ENCODE measurements at regions not wholly inside any gene's neighbourhood (a gene's known extent, or its start where the extent isn't known, plus 50 kb on each side); places are given as distances from the start of the nearest gene placed in this dataset.

DNA sequence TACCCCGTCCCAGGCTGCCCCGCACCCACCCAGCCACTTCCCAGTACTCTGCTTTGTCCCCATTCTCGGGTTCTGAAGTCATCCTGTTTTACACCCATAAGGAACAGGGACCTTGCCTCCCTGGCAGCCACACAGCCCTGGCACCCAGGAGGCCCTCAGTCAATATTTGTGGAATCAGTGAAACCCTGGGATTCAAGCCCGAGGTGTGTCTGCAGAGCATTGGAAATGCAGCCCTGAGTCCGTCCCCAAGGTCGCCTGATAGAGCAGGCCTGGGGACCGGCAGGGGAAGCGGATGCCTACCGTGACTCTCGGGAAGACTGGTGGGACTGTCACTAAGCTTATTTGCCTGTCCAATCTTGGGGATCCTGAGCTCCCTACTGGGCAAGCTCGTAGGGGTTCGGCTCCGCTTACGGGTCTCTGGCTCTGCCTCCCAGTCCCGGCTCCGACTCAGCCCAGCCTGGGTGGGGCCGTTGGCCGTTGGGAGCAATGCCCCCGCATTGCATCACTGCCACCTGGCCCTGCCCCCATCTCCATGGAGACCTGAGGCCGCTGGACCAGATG, 64.4 kb upstream of the TAMM41 start:
- Mint-ChIP-seq H3K36me3 (ENCODE audit: low read depth) (no peaks in the 10 kb centered on the region), H3K4me3 (no peak overlapping the region), H3K9me3 (no peaks in the 10 kb centered on the region), H3K4me1 (no peaks in the 10 kb centered on the region; the same call in 2 of the 3 replicates), H3K27me3 (ENCODE audit: insufficient read depth, low read depth, poor library complexity) (peaks cover 5% of the 10 kb centered on the region), H3K27ac (no peak overlapping the region)
- Histone ChIP-seq H3F3A (replicated peaks; ENCODE audit: low read depth) (no peaks in the 10 kb centered on the region), H4K20me1 (replicated peaks; ENCODE audit: insufficient read depth) (no peaks in the 10 kb centered on the region), H3K4me1 (ENCODE audit: insufficient read depth) (no peaks in the 10 kb centered on the region), H3K4me3 (no peak overlapping the region), H3K9me2 (ENCODE audit: insufficient read depth) (no peaks in the 10 kb centered on the region), H2AFZ (no peak overlapping the region), H3K27ac (ENCODE audit: low read depth) (no peak overlapping the region), H3K27me3 (ENCODE audit: insufficient read depth) (no peaks in the 10 kb centered on the region), H3K36me3 (ENCODE audit: insufficient read depth) (no peaks in the 10 kb centered on the region), H3K79me2 (replicated peaks; ENCODE audit: insufficient read depth) (no peaks in the 10 kb centered on the region), H3K4me2 (no peak overlapping the region)
- ATAC-seq = peak; percentile 43; the same call in 2 of the 3 replicates
- TF ChIP-seq, protein P1, sequence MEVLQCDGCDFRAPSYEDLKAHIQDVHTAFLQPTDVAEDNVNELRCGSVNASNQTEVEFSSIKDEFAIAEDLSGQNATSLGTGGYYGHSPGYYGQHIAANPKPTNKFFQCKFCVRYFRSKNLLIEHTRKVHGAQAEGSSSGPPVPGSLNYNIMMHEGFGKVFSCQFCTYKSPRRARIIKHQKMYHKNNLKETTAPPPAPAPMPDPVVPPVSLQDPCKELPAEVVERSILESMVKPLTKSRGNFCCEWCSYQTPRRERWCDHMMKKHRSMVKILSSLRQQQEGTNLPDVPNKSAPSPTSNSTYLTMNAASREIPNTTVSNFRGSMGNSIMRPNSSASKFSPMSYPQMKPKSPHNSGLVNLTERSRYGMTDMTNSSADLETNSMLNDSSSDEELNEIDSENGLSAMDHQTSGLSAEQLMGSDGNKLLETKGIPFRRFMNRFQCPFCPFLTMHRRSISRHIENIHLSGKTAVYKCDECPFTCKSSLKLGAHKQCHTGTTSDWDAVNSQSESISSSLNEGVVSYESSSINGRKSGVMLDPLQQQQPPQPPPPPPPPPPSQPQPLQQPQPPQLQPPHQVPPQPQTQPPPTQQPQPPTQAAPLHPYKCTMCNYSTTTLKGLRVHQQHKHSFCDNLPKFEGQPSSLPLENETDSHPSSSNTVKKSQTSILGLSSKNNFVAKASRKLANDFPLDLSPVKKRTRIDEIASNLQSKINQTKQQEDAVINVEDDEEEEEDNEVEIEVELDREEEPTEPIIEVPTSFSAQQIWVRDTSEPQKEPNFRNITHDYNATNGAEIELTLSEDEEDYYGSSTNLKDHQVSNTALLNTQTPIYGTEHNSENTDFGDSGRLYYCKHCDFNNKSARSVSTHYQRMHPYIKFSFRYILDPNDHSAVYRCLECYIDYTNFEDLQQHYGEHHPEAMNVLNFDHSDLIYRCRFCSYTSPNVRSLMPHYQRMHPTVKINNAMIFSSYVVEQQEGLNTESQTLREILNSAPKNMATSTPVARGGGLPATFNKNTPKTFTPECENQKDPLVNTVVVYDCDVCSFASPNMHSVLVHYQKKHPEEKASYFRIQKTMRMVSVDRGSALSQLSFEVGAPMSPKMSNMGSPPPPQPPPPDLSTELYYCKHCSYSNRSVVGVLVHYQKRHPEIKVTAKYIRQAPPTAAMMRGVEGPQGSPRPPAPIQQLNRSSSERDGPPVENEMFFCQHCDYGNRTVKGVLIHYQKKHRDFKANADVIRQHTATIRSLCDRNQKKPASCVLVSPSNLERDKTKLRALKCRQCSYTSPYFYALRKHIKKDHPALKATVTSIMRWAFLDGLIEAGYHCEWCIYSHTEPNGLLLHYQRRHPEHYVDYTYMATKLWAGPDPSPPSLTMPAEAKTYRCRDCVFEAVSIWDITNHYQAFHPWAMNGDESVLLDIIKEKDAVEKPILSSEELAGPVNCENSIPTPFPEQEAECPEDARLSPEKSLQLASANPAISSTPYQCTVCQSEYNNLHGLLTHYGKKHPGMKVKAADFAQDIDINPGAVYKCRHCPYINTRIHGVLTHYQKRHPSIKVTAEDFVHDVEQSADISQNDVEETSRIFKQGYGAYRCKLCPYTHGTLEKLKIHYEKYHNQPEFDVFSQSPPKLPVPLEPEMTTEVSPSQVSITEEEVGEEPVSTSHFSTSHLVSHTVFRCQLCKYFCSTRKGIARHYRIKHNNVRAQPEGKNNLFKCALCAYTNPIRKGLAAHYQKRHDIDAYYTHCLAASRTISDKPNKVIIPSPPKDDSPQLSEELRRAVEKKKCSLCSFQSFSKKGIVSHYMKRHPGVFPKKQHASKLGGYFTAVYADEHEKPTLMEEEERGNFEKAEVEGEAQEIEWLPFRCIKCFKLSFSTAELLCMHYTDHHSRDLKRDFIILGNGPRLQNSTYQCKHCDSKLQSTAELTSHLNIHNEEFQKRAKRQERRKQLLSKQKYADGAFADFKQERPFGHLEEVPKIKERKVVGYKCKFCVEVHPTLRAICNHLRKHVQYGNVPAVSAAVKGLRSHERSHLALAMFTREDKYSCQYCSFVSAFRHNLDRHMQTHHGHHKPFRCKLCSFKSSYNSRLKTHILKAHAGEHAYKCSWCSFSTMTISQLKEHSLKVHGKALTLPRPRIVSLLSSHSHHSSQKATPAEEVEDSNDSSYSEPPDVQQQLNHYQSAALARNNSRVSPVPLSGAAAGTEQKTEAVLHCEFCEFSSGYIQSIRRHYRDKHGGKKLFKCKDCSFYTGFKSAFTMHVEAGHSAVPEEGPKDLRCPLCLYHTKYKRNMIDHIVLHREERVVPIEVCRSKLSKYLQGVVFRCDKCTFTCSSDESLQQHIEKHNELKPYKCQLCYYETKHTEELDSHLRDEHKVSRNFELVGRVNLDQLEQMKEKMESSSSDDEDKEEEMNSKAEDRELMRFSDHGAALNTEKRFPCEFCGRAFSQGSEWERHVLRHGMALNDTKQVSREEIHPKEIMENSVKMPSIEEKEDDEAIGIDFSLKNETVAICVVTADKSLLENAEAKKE (CRISPR knock-in tag; IDR thresholded peaks at IDR 0.05) = no peak
- no peak for TF ChIP-seq STAT1 (IDR thresholded peaks at IDR 0.05; ENCODE audit: unreplicated experiment)
- no peak for TF ChIP-seq EZH2phosphoT487 (IDR thresholded peaks at IDR 0.05; ENCODE audit: unreplicated experiment)
- TF ChIP-seq CTCF (conservative IDR thresholded peaks at IDR 0.05; ENCODE audit: low read depth in 2 of 2) = no peak
- TF ChIP-seq ETS1 (IDR thresholded peaks at IDR 0.05) = no peak
- no peak for TF ChIP-seq EZH2 (IDR thresholded peaks at IDR 0.05; ENCODE audit: low read depth, unreplicated experiment)
- TF ChIP-seq ZNF331 (CRISPR knock-in tag; IDR thresholded peaks at IDR 0.05; ENCODE audit: low read depth) = no peak
- TF ChIP-seq CREB1 (CRISPR knock-in tag; IDR thresholded peaks at IDR 0.05; ENCODE audit: low read depth) = no peak
- TF ChIP-seq POLR2AphosphoS5 (IDR thresholded peaks at IDR 0.05; ENCODE audit: low read depth) = no peak
- no peak for TF ChIP-seq ZNF114 (CRISPR knock-in tag; IDR thresholded peaks at IDR 0.05)
- no peak for TF ChIP-seq JUNB (IDR thresholded peaks at IDR 0.05; ENCODE audit: unreplicated experiment)
- no peak for TF ChIP-seq NANOG (IDR thresholded peaks at IDR 0.05; ENCODE audit: borderline replicate concordance)
- TF ChIP-seq, protein P2, sequence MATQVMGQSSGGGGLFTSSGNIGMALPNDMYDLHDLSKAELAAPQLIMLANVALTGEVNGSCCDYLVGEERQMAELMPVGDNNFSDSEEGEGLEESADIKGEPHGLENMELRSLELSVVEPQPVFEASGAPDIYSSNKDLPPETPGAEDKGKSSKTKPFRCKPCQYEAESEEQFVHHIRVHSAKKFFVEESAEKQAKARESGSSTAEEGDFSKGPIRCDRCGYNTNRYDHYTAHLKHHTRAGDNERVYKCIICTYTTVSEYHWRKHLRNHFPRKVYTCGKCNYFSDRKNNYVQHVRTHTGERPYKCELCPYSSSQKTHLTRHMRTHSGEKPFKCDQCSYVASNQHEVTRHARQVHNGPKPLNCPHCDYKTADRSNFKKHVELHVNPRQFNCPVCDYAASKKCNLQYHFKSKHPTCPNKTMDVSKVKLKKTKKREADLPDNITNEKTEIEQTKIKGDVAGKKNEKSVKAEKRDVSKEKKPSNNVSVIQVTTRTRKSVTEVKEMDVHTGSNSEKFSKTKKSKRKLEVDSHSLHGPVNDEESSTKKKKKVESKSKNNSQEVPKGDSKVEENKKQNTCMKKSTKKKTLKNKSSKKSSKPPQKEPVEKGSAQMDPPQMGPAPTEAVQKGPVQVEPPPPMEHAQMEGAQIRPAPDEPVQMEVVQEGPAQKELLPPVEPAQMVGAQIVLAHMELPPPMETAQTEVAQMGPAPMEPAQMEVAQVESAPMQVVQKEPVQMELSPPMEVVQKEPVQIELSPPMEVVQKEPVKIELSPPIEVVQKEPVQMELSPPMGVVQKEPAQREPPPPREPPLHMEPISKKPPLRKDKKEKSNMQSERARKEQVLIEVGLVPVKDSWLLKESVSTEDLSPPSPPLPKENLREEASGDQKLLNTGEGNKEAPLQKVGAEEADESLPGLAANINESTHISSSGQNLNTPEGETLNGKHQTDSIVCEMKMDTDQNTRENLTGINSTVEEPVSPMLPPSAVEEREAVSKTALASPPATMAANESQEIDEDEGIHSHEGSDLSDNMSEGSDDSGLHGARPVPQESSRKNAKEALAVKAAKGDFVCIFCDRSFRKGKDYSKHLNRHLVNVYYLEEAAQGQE (IDR thresholded peaks at IDR 0.05; ENCODE audit: unreplicated experiment) = no peak
- no peak for DNase-seq (ENCODE audit: low spot score)
